ENCODE measurements at regions not wholly inside any gene's neighbourhood (a gene's known extent, or its start where the extent isn't known, plus 50 kb on each side); places are given as distances from the start of the nearest gene placed in this dataset.

GRCh38 chr10:3914733-3915132 lies 129.7 kb upstream of the KLF6 start:
- no peak overlapping the region for H3K4me3 ChIP-seq
- intact Hi-C loops (cut with DNase I; ENCODE audit: low total_unique reads) (loop anchor here (10.0 kb wide), 1 partner anchor 140 kb away; no protein-coding TSS in a partner anchor), in situ Hi-C loops (cut with MboI; ENCODE audit: low pct_ligation_motif_present in 1 of 4, low pct_unique_long_range_greater_than_20kb in 1 of 4, low sequenced_read_pairs in 3 of 4) (no loop called here)
- DNase-seq, result no peak
- WGBS, 2 donors (ENCODE audit: low coverage in 1 of 2), result 80 to 84% methylated on average over 1 to 5 of the region's 5 CpGs
- peaks cover 0 to 4% of the 10 kb centered on the region in 2 donors for H3K9me3 ChIP-seq
- H3K36me3 ChIP-seq, result no peaks in the 10 kb centered on the region
- H3K27ac ChIP-seq, result no peak overlapping the region
- no peaks in the 10 kb centered on the region for H3K27me3 ChIP-seq
- TF ChIP-seq EP300 (IDR thresholded peaks at IDR 0.05; ENCODE audit: low read depth), result no peak
- peaks cover 0 to 4% (median 0%) of the 10 kb centered on the region in 4 donors for H3K4me1 ChIP-seq

- TF ChIP-seq EP300 (IDR thresholded peaks at IDR 0.05; ENCODE audit: low read depth), result no peak
- peak in 1 of 3 donors; percentile 27 for TF ChIP-seq POLR2AphosphoS5 (IDR thresholded peaks at IDR 0.05)
- peak overlapping the region in 3 of 4 donors; percentile 29 to 66 (median 32) for H3K27ac ChIP-seq
- in situ Hi-C loops (cut with MboI; ENCODE audit: low pct_ligation_motif_present in 1 of 4, low pct_unique_long_range_greater_than_20kb in 1 of 4, low sequenced_read_pairs in 3 of 4), result no loop called here
These were observed 126.9 kb upstream of the KLF6 start for GRCh38 chr10:3911713-3912442.

GRCh38 chr10:3911241-3911640 lies 126.2 kb upstream of the KLF6 start:
- H3K9me3 ChIP-seq, result no peaks in the 10 kb centered on the region
- H3K27me3 ChIP-seq, result no peaks in the 10 kb centered on the region
- no peak for DNase-seq
- peak overlapping the region in 2 of 4 donors; percentile 29 to 66 for H3K27ac ChIP-seq
- 73 to 84% methylated on average over 3 to 6 of the region's 6 CpGs for WGBS, 2 donors (ENCODE audit: low coverage in 1 of 2)
- H3K4me3 ChIP-seq, result no peak overlapping the region
- intact Hi-C loops (cut with DNase I; ENCODE audit: low total_unique reads) (loop anchor here (10.0 kb wide), 1 partner anchor 144 kb away; no protein-coding TSS in a partner anchor), in situ Hi-C loops (cut with MboI; ENCODE audit: low pct_ligation_motif_present in 1 of 4, low pct_unique_long_range_greater_than_20kb in 1 of 4, low sequenced_read_pairs in 3 of 4) (no loop called here)
- no peak for TF ChIP-seq POLR2AphosphoS5 (IDR thresholded peaks at IDR 0.05)
- no peak for TF ChIP-seq POLR2A (IDR thresholded peaks at IDR 0.05)
- TF ChIP-seq EP300 (IDR thresholded peaks at IDR 0.05; ENCODE audit: low read depth), result no peak
- no peak for TF ChIP-seq CTCF (IDR thresholded peaks at IDR 0.05)
- H3K36me3 ChIP-seq, result no peaks in the 10 kb centered on the region
- peaks cover 0 to 7% (median 3%) of the 10 kb centered on the region in 4 donors for H3K4me1 ChIP-seq

More at GRCh38 chr10:3911713-3912442, 126.9 kb upstream of the KLF6 start:
- Histone ChIP-seq H3K9me3 (no peaks in the 10 kb centered on the region), H3K36me3 (no peaks in the 10 kb centered on the region), H3K4me1 (peaks cover 0 to 5% (median 2%) of the 10 kb centered on the region in 4 donors), H3K27me3 (no peaks in the 10 kb centered on the region), H3K4me3 (no peak overlapping the region)
- intact Hi-C loops (cut with DNase I; ENCODE audit: low total_unique reads), result loop anchor here (10.0 kb wide), 1 partner anchor 143 kb away; no protein-coding TSS in a partner anchor
- WGBS, 2 donors (ENCODE audit: low coverage in 1 of 2), result 58 to 70% methylated on average over 6 to 13 of the region's 13 CpGs
- DNase-seq, result no peak

- H3K36me3 ChIP-seq, result no peaks in the 10 kb centered on the region
- no peak for DNase-seq
- no peak overlapping the region for H3K4me3 ChIP-seq
- intact Hi-C loops (cut with DNase I; ENCODE audit: low total_unique reads) (no loop called here), in situ Hi-C loops (cut with MboI; ENCODE audit: low pct_ligation_motif_present in 1 of 4, low pct_unique_long_range_greater_than_20kb in 1 of 4, low sequenced_read_pairs in 3 of 4) (no loop called here)
- WGBS, 2 donors (ENCODE audit: low coverage in 1 of 2), result 89 to 92% methylated on average over 11 to 14 of the region's 14 CpGs
- TF ChIP-seq POLR2AphosphoS5 (IDR thresholded peaks at IDR 0.05) (no peak), EP300 (IDR thresholded peaks at IDR 0.05; ENCODE audit: low read depth) (no peak), POLR2A (IDR thresholded peaks at IDR 0.05) (no peak), CTCF (IDR thresholded peaks at IDR 0.05) (no peak)
- H3K4me1 ChIP-seq, result peaks cover 0 to 7% (median 3%) of the 10 kb centered on the region in 4 donors
- H3K27me3 ChIP-seq, result no peaks in the 10 kb centered on the region
- H3K27ac ChIP-seq, result no peak overlapping the region
- H3K9me3 ChIP-seq, result no peaks in the 10 kb centered on the region
These were observed 124.3 kb upstream of the KLF6 start for GRCh38 chr10:3909339-3909738.

- TF ChIP-seq CTCF (IDR thresholded peaks at IDR 0.05), result no peak
- TF ChIP-seq POLR2AphosphoS5 (IDR thresholded peaks at IDR 0.05), result no peak
- TF ChIP-seq POLR2A (IDR thresholded peaks at IDR 0.05), result no peak
- no peak for TF ChIP-seq EP300 (IDR thresholded peaks at IDR 0.05; ENCODE audit: low read depth)
- Histone ChIP-seq H3K27ac (peak overlapping the region in 2 of 4 donors; percentile 57 to 71), H3K4me3 (no peak overlapping the region), H3K27me3 (no peaks in the 10 kb centered on the region), H3K36me3 (no peaks in the 10 kb centered on the region), H3K9me3 (no peaks in the 10 kb centered on the region), H3K4me1 (peaks cover 0 to 7% (median 3%) of the 10 kb centered on the region in 4 donors)
- in situ Hi-C loops (cut with MboI; ENCODE audit: low pct_ligation_motif_present in 1 of 4, low pct_unique_long_range_greater_than_20kb in 1 of 4, low sequenced_read_pairs in 3 of 4), result no loop called here
- intact Hi-C loops (cut with DNase I; ENCODE audit: low total_unique reads), result no loop called here
- no peak for DNase-seq
- WGBS, 2 donors (ENCODE audit: low coverage in 1 of 2), result 78 to 83% methylated on average over 10 of the region's 10 CpGs
These were observed 123.2 kb upstream of the KLF6 start for GRCh38 chr10:3908183-3908582.
